SU-DHL-6 (cell line): ENCODE measurements at regions not wholly inside any gene's neighbourhood (a gene's known extent, or its start where the extent isn't known, plus 50 kb on each side); places are given as distances from the start of the nearest gene placed in this dataset.

Experiments used
- CTCF ChIP-seq: fragments of 200-600 bp; sonication (generic); IDR thresholded peaks from one replicate; pipeline ENCODE4 v1.5.1; 2017; ENCODE audit warnings: antibody characterized with exemption, mild to moderate bottlenecking, low read length, moderate library complexity; ENCODE audit not compliant: insufficient read depth, poor library complexity, severe bottlenecking
- EZH2phosphoT487 ChIP-seq: fragments of 200-600 bp; sonication (generic), shearing (Covaris generic); conservative IDR thresholded peaks from 2 replicates; pipeline ENCODE4 v1.6.1; 2018; ENCODE audit warnings: mild to moderate bottlenecking, antibody characterized with exemption, low read length, moderate library complexity, mixed read lengths

GRCh38 chr11:134510233-134511040, 98.4 kb upstream of the B3GAT1 start:
- TF ChIP-seq CTCF: no peak
- no peak for TF ChIP-seq EZH2phosphoT487
